ENCODE measurements at regions not wholly inside any gene's neighbourhood (a gene's known extent, or its start where the extent isn't known, plus 50 kb on each side); places are given as distances from the start of the nearest gene placed in this dataset.

- TF ChIP-seq CTCF (IDR thresholded peaks at IDR 0.05) (no peak), POLR2A (IDR thresholded peaks at IDR 0.05) (no peak)
These were observed 252.1 kb upstream of the ARHGAP42 start for GRCh38 chr11:100434821-100435641.
